ENCODE measurements at regions not wholly inside any gene's neighbourhood (a gene's known extent, or its start where the extent isn't known, plus 50 kb on each side); places are given as distances from the start of the nearest gene placed in this dataset.
"Not testable (repeated sequence)": the region's sequence is repeated elsewhere in the genome, so short reads cannot be mapped to it uniquely, and the experiment has no call there.

DNA sequence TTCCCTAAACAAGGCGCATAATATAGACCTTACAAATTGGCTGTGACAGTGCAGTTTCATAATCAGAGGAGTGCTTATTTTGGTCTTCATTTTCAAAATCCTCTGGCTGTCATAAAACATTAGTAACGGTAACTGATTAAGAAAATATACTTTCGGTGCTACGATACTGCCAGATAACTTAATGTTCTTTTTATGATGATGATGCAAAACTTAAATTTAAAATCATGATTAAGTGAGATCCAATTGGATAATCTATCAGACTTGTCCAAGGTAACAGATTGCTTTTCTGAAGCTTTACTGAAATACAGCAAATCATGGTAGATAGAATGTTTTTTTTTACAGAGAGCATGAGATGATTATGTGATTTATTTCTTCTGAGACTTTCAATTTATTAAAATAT is 364.2 kb upstream of the CNTN3 start:
- Histone ChIP-seq H3K9me3 (ENCODE audit: control insufficient read depth, low read length) (no peaks in the 10 kb centered on the region), H3K4me3 (ENCODE audit: insufficient read depth, low read depth, low read length, poor library complexity, severe bottlenecking) (no peak overlapping the region), H3K27ac (ENCODE audit: insufficient read depth, low read length, poor library complexity, severe bottlenecking) (no peak overlapping the region), H3K36me3 (ENCODE audit: control insufficient read depth, insufficient read depth, low read length) (no peaks in the 10 kb centered on the region), H3K27me3 (replicated peaks; ENCODE audit: control insufficient read depth, insufficient read depth, low read length, poor library complexity, severe bottlenecking) (no peaks in the 10 kb centered on the region), H3K4me1 (ENCODE audit: control insufficient read depth, insufficient read depth, low read length, poor library complexity, severe bottlenecking) (no peaks in the 10 kb centered on the region)
- no peak for DNase-seq

DNA sequence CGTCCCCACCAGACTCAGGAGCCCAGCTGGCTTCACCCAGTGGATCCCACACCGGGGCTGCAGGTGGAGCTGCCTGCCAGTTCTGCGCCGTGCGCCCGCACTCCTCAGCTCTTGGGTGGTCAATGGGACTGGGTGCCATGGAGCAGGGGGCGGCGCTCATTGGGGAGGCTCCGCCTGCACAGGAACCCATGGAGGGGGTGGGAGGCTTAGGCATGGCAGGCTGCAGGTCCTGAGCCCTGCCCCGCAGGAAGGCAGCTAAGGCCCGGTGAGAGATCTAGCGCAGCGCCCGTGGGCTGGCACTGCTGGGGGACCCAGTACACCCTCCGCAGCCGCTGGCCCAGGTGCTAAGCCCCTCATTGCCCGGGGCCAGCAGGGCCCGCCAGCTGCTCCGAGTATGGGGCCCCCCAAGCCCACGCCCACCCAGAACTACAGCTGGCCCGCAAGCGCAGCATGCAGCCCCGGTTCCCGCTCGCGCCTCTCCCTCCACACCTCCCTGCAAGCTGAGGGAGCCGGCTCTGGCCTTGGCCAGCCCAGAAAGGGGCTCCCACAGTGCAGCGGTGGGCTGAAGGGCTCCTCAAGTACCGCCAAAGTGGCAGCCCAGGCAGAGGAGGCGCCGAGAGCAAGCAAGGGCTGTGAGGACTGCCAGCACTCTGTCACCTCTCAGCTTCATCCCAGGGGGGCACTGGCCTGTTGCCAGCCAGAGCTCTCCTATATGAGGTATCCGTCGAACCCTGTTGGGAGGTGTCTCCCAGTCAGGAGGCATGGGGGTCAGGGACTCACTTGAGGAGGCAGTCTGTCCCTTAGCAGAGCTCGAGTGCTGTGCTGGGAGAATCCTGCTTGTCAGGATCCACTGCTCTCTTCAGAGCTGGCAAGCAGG is 370.8 kb upstream of the CNTN3 start:
- H3K4me1 ChIP-seq (ENCODE audit: control insufficient read depth, insufficient read depth, low read length, poor library complexity, severe bottlenecking); H3K27me3 ChIP-seq (replicated peaks; ENCODE audit: control insufficient read depth, insufficient read depth, low read length, poor library complexity, severe bottlenecking); H3K4me3 ChIP-seq (ENCODE audit: insufficient read depth, low read depth, low read length, poor library complexity, severe bottlenecking); DNase-seq; H3K27ac ChIP-seq (ENCODE audit: insufficient read depth, low read length, poor library complexity, severe bottlenecking); H3K9me3 ChIP-seq (ENCODE audit: control insufficient read depth, low read length); H3K36me3 ChIP-seq (ENCODE audit: control insufficient read depth, insufficient read depth, low read length): not testable (repeated sequence)

DNA sequence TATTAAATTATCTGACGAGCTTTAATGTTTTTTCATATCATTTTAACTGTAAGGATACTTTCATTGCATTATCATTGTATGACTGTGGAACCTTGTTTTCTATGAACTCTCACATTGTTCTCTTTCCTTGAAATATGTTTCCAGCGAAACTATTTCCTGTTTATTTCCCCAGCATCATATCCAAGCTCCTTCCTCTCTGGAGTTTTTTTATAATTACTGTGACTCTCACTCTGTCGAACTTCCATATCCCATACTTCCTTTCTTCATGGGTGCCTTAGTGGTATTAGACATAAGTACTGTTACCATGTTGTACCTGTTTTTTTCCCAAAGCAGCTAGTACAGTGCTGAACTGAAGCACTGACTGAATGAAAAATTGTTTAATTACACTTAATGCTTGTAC is 373.6 kb upstream of the CNTN3 start:
- Histone ChIP-seq H3K27me3 (replicated peaks; ENCODE audit: control insufficient read depth, insufficient read depth, low read length, poor library complexity, severe bottlenecking) (no peaks in the 10 kb centered on the region), H3K4me3 (ENCODE audit: insufficient read depth, low read depth, low read length, poor library complexity, severe bottlenecking) (no peak overlapping the region), H3K9me3 (ENCODE audit: control insufficient read depth, low read length) (no peaks in the 10 kb centered on the region), H3K4me1 (ENCODE audit: control insufficient read depth, insufficient read depth, low read length, poor library complexity, severe bottlenecking) (no peaks in the 10 kb centered on the region), H3K27ac (ENCODE audit: insufficient read depth, low read length, poor library complexity, severe bottlenecking) (no peak overlapping the region), H3K36me3 (ENCODE audit: control insufficient read depth, insufficient read depth, low read length) (no peaks in the 10 kb centered on the region)
- DNase-seq: no peak

DNA sequence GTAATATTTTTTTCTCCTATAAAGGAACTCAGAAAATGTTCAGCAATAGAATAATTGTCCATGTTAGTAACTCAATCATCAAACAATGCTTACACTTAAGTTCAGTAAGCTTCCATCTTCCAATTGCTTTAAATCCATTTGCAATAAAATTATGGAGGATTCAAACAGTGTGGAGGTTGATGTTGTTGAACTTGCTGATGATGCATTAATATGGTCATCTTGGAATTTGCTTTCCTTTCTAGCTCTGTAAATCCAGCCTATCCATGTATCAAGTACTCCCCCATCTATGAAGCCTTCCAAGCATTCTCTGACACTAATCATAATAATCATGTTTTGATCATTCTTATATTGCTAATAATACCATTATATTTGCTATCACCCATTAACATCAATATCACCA is 378.4 kb upstream of the CNTN3 start:
- no peaks in the 10 kb centered on the region for H3K36me3 ChIP-seq (ENCODE audit: control insufficient read depth, insufficient read depth, low read length)

DNA sequence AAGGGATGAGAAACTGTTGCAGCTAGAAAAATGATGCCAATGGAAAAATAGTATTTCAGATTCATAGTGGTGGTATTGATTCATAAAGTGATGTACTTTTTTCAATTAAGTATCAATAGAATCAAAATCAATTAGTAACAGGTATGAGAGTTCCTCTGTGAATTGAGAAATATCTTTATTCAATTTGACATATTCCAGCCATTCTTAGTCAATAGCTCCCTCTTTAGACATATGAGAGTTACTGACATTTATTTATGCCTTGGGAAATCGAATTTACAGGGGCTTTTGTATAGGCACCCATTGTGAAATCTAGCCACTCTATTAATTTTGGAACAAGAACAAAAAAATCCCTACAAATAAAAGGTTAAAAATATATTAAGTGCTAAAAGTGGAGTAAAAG is 386.9 kb upstream of the CNTN3 start:
- H3K27ac ChIP-seq (ENCODE audit: insufficient read depth, low read length, poor library complexity, severe bottlenecking): no peak overlapping the region
- DNase-seq: no peak
- H3K4me3 ChIP-seq (ENCODE audit: insufficient read depth, low read depth, low read length, poor library complexity, severe bottlenecking): no peak overlapping the region
- H3K9me3 ChIP-seq (ENCODE audit: control insufficient read depth, low read length): no peaks in the 10 kb centered on the region
- no peaks in the 10 kb centered on the region for H3K36me3 ChIP-seq (ENCODE audit: control insufficient read depth, insufficient read depth, low read length)
- H3K27me3 ChIP-seq (replicated peaks; ENCODE audit: control insufficient read depth, insufficient read depth, low read length, poor library complexity, severe bottlenecking): no peaks in the 10 kb centered on the region
- H3K4me1 ChIP-seq (ENCODE audit: control insufficient read depth, insufficient read depth, low read length, poor library complexity, severe bottlenecking): no peaks in the 10 kb centered on the region

More for the DNA sequence above, 378.4 kb upstream of the CNTN3 start:
- H3K27ac ChIP-seq (ENCODE audit: insufficient read depth, low read length, poor library complexity, severe bottlenecking): no peak overlapping the region
- no peak for DNase-seq
- H3K27me3 ChIP-seq (replicated peaks; ENCODE audit: control insufficient read depth, insufficient read depth, low read length, poor library complexity, severe bottlenecking): no peaks in the 10 kb centered on the region
- H3K4me1 ChIP-seq (ENCODE audit: control insufficient read depth, insufficient read depth, low read length, poor library complexity, severe bottlenecking): no peaks in the 10 kb centered on the region
- no peak overlapping the region for H3K4me3 ChIP-seq (ENCODE audit: insufficient read depth, low read depth, low read length, poor library complexity, severe bottlenecking)
- H3K9me3 ChIP-seq (ENCODE audit: control insufficient read depth, low read length): no peaks in the 10 kb centered on the region

DNA sequence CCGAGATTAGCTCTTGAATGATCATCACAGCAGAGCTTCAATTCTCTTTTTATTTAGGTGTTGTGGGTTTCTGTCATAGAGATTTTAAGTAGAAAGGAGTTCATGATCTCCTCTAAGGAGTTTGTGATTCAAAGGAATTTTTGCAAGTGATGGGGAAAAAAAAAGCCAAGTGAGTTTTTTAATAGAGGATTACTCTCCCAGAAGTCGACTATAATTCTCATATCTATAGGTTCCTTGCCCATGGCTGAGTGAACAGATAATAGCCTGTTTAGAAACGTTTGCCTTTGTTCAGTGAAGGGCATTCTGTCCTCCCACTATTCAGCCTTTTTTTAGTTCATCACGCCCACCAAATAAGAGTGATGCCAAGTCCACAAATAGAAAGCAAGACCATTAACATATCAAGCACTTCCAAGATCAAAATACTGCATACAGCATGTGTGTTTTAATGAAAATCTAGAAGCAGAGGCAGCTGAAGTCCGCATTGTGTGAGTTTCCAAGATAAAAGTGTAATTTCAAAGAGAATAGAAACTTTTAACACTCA is 398.4 kb upstream of the CNTN3 start:
- Histone ChIP-seq H3K4me1 (ENCODE audit: control insufficient read depth, insufficient read depth, low read length, poor library complexity, severe bottlenecking) (no peaks in the 10 kb centered on the region), H3K36me3 (ENCODE audit: control insufficient read depth, insufficient read depth, low read length) (no peaks in the 10 kb centered on the region), H3K27ac (ENCODE audit: insufficient read depth, low read length, poor library complexity, severe bottlenecking) (no peak overlapping the region), H3K4me3 (ENCODE audit: insufficient read depth, low read depth, low read length, poor library complexity, severe bottlenecking) (no peak overlapping the region), H3K27me3 (replicated peaks; ENCODE audit: control insufficient read depth, insufficient read depth, low read length, poor library complexity, severe bottlenecking) (no peaks in the 10 kb centered on the region), H3K9me3 (ENCODE audit: control insufficient read depth, low read length) (no peaks in the 10 kb centered on the region)
- no peak for DNase-seq

DNA sequence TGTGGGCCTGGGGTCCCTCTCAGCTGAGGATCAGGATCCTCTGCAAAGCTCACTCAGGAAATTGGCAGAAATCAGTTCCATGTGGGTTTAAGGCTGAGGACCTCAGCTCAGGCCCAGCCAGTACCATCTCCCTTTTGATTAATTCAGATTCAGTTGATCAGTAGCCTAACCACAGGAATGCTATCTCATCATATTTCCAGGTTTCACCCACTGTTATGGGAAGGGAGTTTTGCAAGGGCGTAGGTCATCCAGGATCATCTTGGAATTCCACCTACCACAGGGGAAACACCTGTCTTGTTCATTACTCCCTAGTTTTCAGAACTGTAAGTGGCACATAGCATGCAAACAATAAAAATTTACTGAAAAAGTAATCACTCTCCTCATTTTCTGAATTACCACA is 399.5 kb upstream of the CNTN3 start:
- H3K36me3 ChIP-seq (ENCODE audit: control insufficient read depth, insufficient read depth, low read length): no peaks in the 10 kb centered on the region
- DNase-seq: no peak
- no peak overlapping the region for H3K4me3 ChIP-seq (ENCODE audit: insufficient read depth, low read depth, low read length, poor library complexity, severe bottlenecking)
- H3K4me1 ChIP-seq (ENCODE audit: control insufficient read depth, insufficient read depth, low read length, poor library complexity, severe bottlenecking): no peaks in the 10 kb centered on the region
- H3K27ac ChIP-seq (ENCODE audit: insufficient read depth, low read length, poor library complexity, severe bottlenecking): no peak overlapping the region
- no peaks in the 10 kb centered on the region for H3K9me3 ChIP-seq (ENCODE audit: control insufficient read depth, low read length)
- no peaks in the 10 kb centered on the region for H3K27me3 ChIP-seq (replicated peaks; ENCODE audit: control insufficient read depth, insufficient read depth, low read length, poor library complexity, severe bottlenecking)

DNA sequence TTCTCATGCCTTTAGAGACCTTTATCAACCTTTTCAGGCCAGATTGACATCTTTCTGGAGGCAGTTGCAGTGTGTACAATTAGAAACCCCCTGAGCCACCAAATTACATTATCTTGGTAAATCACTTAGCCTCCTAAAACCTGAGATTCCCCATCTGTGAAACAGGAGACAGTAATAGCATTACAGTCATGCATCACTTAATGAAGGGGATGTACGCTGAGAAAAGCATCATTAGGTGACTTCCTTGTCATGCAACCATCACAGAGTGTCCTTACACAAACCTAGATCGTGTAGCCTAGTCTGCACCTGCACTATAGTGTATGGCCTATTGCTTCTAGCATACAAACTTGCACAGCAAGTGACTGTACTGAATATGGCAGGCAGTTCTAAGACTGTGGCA is 400.8 kb upstream of the CNTN3 start:
- Histone ChIP-seq H3K27ac (ENCODE audit: insufficient read depth, low read length, poor library complexity, severe bottlenecking) (no peak overlapping the region), H3K27me3 (replicated peaks; ENCODE audit: control insufficient read depth, insufficient read depth, low read length, poor library complexity, severe bottlenecking) (no peaks in the 10 kb centered on the region), H3K4me1 (ENCODE audit: control insufficient read depth, insufficient read depth, low read length, poor library complexity, severe bottlenecking) (no peaks in the 10 kb centered on the region), H3K4me3 (ENCODE audit: insufficient read depth, low read depth, low read length, poor library complexity, severe bottlenecking) (no peak overlapping the region), H3K36me3 (ENCODE audit: control insufficient read depth, insufficient read depth, low read length) (no peaks in the 10 kb centered on the region), H3K9me3 (ENCODE audit: control insufficient read depth, low read length) (no peaks in the 10 kb centered on the region)
- DNase-seq: no peak

DNA sequence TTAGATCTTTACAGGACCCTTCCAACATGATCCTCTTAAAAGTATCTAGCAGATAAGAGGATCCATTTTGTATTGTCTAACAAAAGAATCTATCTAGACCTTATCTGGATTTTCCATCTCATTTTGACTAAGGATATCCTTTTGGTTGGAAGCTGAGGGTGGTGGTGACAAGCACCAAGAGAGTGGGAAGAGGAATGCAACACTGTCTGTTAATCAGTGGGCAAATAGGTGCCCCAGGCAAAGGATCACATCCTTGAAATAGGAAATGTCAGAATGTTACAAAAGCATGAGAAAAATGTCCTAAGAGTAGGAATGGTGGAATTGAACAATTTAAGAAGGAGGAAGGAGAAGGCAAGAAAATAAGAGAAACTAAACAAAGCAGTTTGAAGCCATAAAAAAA is 420.7 kb upstream of the CNTN3 start:
- Histone ChIP-seq H3K4me1 (ENCODE audit: control insufficient read depth, insufficient read depth, low read length, poor library complexity, severe bottlenecking) (no peaks in the 10 kb centered on the region), H3K27me3 (replicated peaks; ENCODE audit: control insufficient read depth, insufficient read depth, low read length, poor library complexity, severe bottlenecking) (no peaks in the 10 kb centered on the region), H3K9me3 (ENCODE audit: control insufficient read depth, low read length) (no peaks in the 10 kb centered on the region), H3K36me3 (ENCODE audit: control insufficient read depth, insufficient read depth, low read length) (no peaks in the 10 kb centered on the region), H3K4me3 (ENCODE audit: insufficient read depth, low read depth, low read length, poor library complexity, severe bottlenecking) (no peak overlapping the region), H3K27ac (ENCODE audit: insufficient read depth, low read length, poor library complexity, severe bottlenecking) (no peak overlapping the region)
- no peak for DNase-seq

DNA sequence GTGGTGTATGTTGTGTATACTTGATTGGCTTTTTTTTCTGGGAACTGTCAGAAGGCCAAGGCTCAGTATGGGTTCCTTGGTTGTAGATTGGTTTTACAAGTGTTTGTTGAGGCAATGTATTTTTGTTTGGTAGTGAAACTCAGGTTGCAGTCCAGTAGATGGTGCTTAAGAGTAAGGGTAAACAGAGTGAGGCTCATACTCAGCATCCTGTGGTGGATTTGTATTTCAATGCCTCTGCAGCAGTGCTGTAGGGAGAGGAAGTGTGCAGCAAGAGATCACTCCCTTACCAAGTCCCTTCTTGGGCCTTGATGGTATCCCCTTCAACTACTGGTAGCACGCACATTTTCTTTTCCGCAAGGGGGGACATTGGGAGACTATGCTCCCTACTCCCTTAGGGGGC is 428.5 kb upstream of the CNTN3 start:
- Histone ChIP-seq H3K4me1 (ENCODE audit: control insufficient read depth, insufficient read depth, low read length, poor library complexity, severe bottlenecking) (no peaks in the 10 kb centered on the region), H3K36me3 (ENCODE audit: control insufficient read depth, insufficient read depth, low read length) (no peaks in the 10 kb centered on the region), H3K27me3 (replicated peaks; ENCODE audit: control insufficient read depth, insufficient read depth, low read length, poor library complexity, severe bottlenecking) (no peaks in the 10 kb centered on the region), H3K4me3 (ENCODE audit: insufficient read depth, low read depth, low read length, poor library complexity, severe bottlenecking) (no peak overlapping the region), H3K9me3 (ENCODE audit: control insufficient read depth, low read length) (peaks cover 3% of the 10 kb centered on the region), H3K27ac (ENCODE audit: insufficient read depth, low read length, poor library complexity, severe bottlenecking) (no peak overlapping the region)
- DNase-seq: no peak

Data from effector memory CD4-positive, alpha-beta T cell (primary cell).